Common myeloid progenitor, CD34-positive (primary cell): ENCODE measurements at regions not wholly inside any gene's neighbourhood (a gene's known extent, or its start where the extent isn't known, plus 50 kb on each side); places are given as distances from the start of the nearest gene placed in this dataset.
A peak's percentile ranks its signal among the peaks of the same experiment; 100 is the strongest.

Experiments
- CTCF ChIA-PET: fragments of 350-600 bp; sonication (Branson Sonifier 250); formaldehyde crosslinking; loops from one replicate; lab custom pipeline; 2021; ENCODE audit warnings: antibody characterized with exemption; lab: Charles Lee
- POLR2A ChIA-PET: fragments of 350-600 bp; sonication (Branson Sonifier 250); formaldehyde crosslinking; loops from one replicate; lab custom pipeline; 2021; ENCODE audit warnings: antibody characterized with exemption; lab: Charles Lee
- DNase-seq, 3 donors: peaks; one replicate each; pipeline versions ENCODE4 v3.0.0 to v3.0.0-alpha.2; 2013
- H3K27ac ChIP-seq, 2 experiments: 1 replicate in 1 of 2; 2 replicates in 1 of 2; pipeline ENCODE4 v1.7.0; 2013; ENCODE audit warnings: inconsistent platforms in 2 of 2, low read length in 2 of 2, mild to moderate bottlenecking in 2 of 2, low read depth in 1 of 2, moderate library complexity in 1 of 2; ENCODE audit not compliant: severe bottlenecking in 2 of 2, insufficient read depth in 1 of 2, poor library complexity in 1 of 2
- H3K27me3 ChIP-seq, 5 experiments: replicated peaks in 2 of 5; 1 replicate in 3 of 5; 2 replicates in 2 of 5; pipeline versions ENCODE4 v1.6.1 to v1.7.0; 2013; ENCODE audit warnings: low read length in 4 of 5, mild to moderate bottlenecking in 2 of 5, moderate library complexity in 2 of 5, inconsistent platforms in 1 of 5; ENCODE audit not compliant: insufficient read depth in 5 of 5, control insufficient read depth in 4 of 5
- H3K36me3 ChIP-seq, 4 experiments: 1 replicate in 2 of 4; 2 replicates in 2 of 4; pipeline versions ENCODE4 v1.6.1 to v1.7.0; 2013; ENCODE audit warnings: low read length in 3 of 4, control low read depth in 1 of 4, mild to moderate bottlenecking in 1 of 4; ENCODE audit not compliant: control insufficient read depth in 4 of 4, insufficient read depth in 4 of 4
- H3K4me1 ChIP-seq, 4 experiments: 1 replicate in 3 of 4; 2 replicates in 1 of 4; pipeline versions ENCODE4 v1.6.1 to v1.7.1; 2013; ENCODE audit warnings: low read length in 3 of 4, mild to moderate bottlenecking in 3 of 4, control low read depth in 1 of 4, inconsistent platforms in 1 of 4, moderate library complexity in 1 of 4; ENCODE audit not compliant: control insufficient read depth in 4 of 4, insufficient read depth in 4 of 4; ENCODE audit errors: control extremely low read depth in 1 of 4
- H3K4me3 ChIP-seq, 7 experiments: 1 replicate in 4 of 7; 2 replicates in 3 of 7; pipeline versions ENCODE4 v1.5.1 to v1.7.0; 2013; ENCODE audit warnings: mild to moderate bottlenecking in 7 of 7, low read length in 6 of 7, moderate library complexity in 6 of 7, inconsistent platforms in 2 of 7, low read depth in 2 of 7, control low read depth in 1 of 7; ENCODE audit not compliant: insufficient read depth in 4 of 7, control insufficient read depth in 1 of 7; ENCODE audit errors: extremely low read depth in 1 of 7
- H3K9me3 ChIP-seq, 5 experiments: 1 replicate in 4 of 5; 2 replicates in 1 of 5; pipeline versions ENCODE4 v1.6.1 to v1.7.1; 2013; ENCODE audit warnings: low read length in 4 of 5, mild to moderate bottlenecking in 2 of 5, inconsistent platforms in 1 of 5, low read depth in 1 of 5, moderate library complexity in 1 of 5; ENCODE audit not compliant: control insufficient read depth in 4 of 5, insufficient read depth in 2 of 5; ENCODE audit errors: control extremely low read depth in 1 of 5
- WGBS: methylation state at CpG from one replicate; pipeline ENCODE4 v1.1.5; 2013; ENCODE audit not compliant: insufficient coverage; 5-methylcytosine and 5-hydroxymethylcytosine counted together

DNA sequence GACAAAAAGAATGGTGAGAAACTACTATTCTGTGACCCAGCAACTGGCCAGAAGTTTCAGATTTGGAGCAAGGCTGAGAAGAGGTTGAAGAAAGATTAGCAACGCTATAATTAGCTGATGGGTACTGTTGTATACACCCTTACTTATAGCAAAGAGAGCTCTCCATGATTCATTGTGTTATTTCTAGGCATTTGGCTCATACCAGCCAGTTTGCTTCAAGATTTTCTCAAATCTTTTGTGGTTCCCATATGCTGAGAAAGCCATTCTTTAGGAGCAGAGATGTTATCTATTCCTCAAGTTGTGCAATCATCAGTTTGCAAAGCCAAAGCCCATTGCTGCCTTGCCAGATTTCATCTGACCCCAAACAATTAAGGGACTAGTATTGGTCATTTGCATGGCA, 179.4 kb downstream of the ETS1 start:
- no peak overlapping the region for H3K27ac ChIP-seq
- H3K36me3 ChIP-seq: no peaks in the 10 kb centered on the region
- H3K4me3 ChIP-seq: no peak overlapping the region
- DNase-seq: no peak
- POLR2A ChIA-PET: no interaction called here
- WGBS: no CpG with 5 or more reads among the region's 1 CpG
- CTCF ChIA-PET: interaction anchor here (0.6 kb wide), 1 partner anchor 13 kb away, joined by 3 read pairs; no protein-coding TSS in a partner anchor
- H3K9me3 ChIP-seq: no peaks in the 10 kb centered on the region
- no peaks in the 10 kb centered on the region for H3K27me3 ChIP-seq
- peaks cover 0 to 4% (median 0%) of the 10 kb centered on the region in 4 experiments for H3K4me1 ChIP-seq

DNA sequence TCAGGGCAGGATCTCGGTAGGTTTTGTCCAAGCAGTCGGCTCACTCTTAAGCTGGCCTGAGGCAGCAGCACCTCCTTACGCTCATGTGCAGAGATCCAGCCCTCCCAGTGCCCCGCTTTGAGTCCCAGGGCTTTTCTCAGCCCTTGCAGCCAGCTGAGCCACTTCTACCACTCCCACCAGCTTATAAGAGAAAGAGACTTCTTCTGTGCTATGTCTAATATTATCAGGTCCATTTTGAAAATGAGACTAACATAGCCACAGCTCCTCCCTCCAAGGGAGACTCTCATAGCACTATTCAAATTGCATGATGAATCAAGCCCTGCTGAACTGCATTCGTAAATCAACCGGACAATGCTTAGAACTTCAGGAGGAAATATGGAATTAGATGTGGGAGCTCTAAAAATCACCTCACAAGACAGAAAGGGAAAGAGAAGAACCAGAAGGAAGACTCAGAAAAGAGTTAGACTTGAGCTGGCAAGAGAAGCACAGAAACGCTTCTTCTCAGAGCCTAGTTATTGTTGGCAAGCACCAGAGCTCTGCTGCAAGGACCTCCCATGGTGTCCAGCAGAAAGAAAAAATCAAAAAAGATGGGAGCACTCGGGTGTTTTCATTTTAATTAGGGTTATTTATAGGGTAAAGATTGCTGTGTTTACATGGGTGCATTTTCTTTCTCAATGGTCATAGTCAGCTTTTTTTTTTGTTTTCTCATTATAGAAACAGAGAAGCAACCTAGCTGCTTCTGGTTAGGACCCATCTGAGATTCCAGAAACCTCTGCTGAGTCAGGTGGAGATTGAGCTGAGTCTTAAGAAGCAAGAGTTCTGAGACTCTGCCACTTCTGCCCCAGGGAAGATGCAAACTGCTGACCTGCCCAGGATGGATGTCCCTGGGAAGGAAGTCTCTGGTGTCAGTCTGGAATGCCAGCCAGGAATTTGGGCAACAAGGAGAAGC, 181.4 kb downstream of the ETS1 start:
- no peaks in the 10 kb centered on the region for H3K36me3 ChIP-seq
- H3K27me3 ChIP-seq: no peaks in the 10 kb centered on the region
- no peak overlapping the region for H3K27ac ChIP-seq
- ChIA-PET POLR2A (interaction anchor here (0.7 kb wide), 1 partner anchor 68 kb away, joined by 4 read pairs; no protein-coding TSS in a partner anchor), CTCF (interaction anchor here (1.4 to 2.2 kb wide), 2 partner anchors 12 to 29 kb away, joined by 3 to 6 read pairs; no protein-coding TSS in a partner anchor)
- 100% methylated on average over 4 of the region's 8 CpGs for WGBS
- H3K4me3 ChIP-seq: no peak overlapping the region
- no peaks in the 10 kb centered on the region for H3K9me3 ChIP-seq
- peak in 1 of 3 donors; percentile 7 for DNase-seq
- peaks cover 0 to 4% (median 0%) of the 10 kb centered on the region in 4 experiments for H3K4me1 ChIP-seq

DNA sequence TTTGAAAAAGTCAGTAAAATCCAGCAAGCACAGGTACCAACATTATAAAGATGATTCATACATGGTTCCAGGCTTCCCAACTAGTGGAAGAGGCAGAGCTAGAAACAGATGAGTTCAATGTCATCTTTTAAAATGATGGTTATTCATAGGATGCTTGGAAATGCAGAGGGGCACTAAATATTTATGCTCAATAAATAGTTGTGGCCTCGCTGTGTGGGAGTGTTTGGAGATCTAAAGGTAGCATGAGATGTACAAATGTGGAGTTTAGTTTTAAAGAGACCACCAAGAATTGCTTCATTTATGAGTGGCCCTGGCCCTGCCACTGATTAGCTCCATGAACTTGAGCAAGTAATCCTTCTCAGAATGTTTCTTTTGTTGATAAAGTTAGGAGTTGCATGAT, 182.2 kb downstream of the ETS1 start:
- CTCF ChIA-PET: interaction anchor here (1.4 to 2.2 kb wide), 2 partner anchors 13 to 30 kb away, joined by 3 to 6 read pairs; no protein-coding TSS in a partner anchor
- 100% methylated on average over 1 of the region's 1 CpG for WGBS

DNA sequence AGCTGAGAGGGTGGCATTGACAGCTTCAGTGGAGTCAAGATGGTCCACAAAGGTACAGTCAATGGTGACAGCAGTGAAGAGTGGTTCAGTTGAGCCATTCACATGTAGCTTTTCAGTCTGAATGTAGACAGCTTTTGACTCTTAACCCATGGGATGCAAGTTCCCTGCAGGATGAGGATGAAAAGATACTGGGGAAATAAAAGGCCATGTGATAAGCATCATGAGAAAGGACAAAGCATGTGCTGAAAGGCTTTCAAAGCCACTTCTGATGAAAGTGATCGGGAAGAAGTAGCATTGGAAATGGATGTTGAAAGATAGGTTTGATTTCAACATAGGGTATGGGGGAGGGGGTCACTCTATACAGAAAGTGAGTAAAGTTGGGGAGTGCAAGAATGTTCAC, 182.9 kb downstream of the ETS1 start:
- no peaks in the 10 kb centered on the region for H3K27me3 ChIP-seq
- no peaks in the 10 kb centered on the region for H3K36me3 ChIP-seq
- WGBS: no CpG with 5 or more reads among the region's 1 CpG
- POLR2A ChIA-PET: no interaction called here
- no peak overlapping the region for H3K27ac ChIP-seq
- no peak overlapping the region for H3K4me3 ChIP-seq
- H3K4me1 ChIP-seq: peaks cover 0 to 4% (median 1%) of the 10 kb centered on the region in 4 experiments
- CTCF ChIA-PET: interaction anchor here (0.7 kb wide), 1 partner anchor 103 kb away, joined by 3 read pairs; no protein-coding TSS in a partner anchor
- H3K9me3 ChIP-seq: no peaks in the 10 kb centered on the region
- no peak for DNase-seq

More for the DNA sequence above, 182.2 kb downstream of the ETS1 start:
- Histone ChIP-seq H3K27ac (no peak overlapping the region), H3K36me3 (no peaks in the 10 kb centered on the region), H3K4me3 (no peak overlapping the region), H3K9me3 (no peaks in the 10 kb centered on the region), H3K4me1 (peaks cover 0 to 4% (median 0%) of the 10 kb centered on the region in 4 experiments), H3K27me3 (no peaks in the 10 kb centered on the region)
- POLR2A ChIA-PET: no interaction called here
- no peak for DNase-seq

DNA sequence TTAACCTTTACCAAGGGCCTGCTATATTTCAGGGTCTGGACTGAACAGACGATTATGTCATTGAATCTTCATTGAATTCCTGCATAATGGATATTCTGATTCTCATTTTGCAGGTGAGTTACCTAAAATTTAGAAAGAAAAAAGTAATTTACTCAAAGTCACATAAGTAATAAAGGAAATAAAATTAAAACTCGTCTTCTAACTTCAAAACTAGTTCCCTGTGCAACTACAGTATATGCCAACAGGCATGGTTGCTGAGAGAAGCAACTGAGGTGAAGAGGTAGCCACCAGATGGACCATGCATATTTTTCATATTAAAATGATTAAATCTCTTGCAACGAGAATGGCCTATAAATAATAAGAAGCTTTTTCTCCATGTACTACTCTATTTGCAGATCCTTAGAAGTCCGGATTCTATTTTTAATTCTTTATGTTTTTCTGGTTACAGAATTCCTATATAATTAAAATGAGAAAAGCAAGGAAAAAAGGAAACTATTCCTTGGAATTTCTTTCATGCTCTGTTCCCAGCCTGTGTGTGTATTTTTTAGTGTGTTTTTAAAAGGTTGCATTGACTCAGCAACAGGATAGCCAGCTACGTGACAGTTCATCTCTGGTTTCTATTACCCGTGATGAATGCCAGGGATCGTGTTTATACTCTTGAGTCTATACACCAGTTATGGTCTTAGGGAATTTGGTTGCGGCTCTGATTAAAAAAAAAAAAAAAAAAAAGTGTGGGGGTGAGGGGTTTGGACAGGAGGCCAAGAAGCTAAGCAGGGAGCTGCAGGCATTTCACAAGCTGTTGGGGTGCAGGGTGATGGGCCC, 186.8 kb downstream of the ETS1 start:
- 100% methylated on average over 1 of the region's 8 CpGs for WGBS
- H3K36me3 ChIP-seq: no peaks in the 10 kb centered on the region
- CTCF ChIA-PET: interaction anchor here (0.6 to 3.1 kb wide), 7 partner anchors 9 to 358 kb away, joined by 3 to 11 read pairs (median 4); no protein-coding TSS in a partner anchor

GRCh38 chr11:128399251-128400121, 187.9 kb downstream of the ETS1 start:
- no peaks in the 10 kb centered on the region for H3K9me3 ChIP-seq
- ChIA-PET CTCF (interaction anchor here (0.7 to 1.2 kb wide), 2 partner anchors 29 to 107 kb away, joined by 3 read pairs; no protein-coding TSS in a partner anchor), POLR2A (no interaction called here)
- peaks cover 0 to 9% (median 5%) of the 10 kb centered on the region in 4 experiments for H3K4me1 ChIP-seq
- DNase-seq: peak in 2 of 3 donors; percentile 23 to 36
- no peak overlapping the region for H3K4me3 ChIP-seq
- 100% methylated on average over 2 of the region's 7 CpGs for WGBS
- H3K27me3 ChIP-seq: no peaks in the 10 kb centered on the region
- no peaks in the 10 kb centered on the region for H3K36me3 ChIP-seq
- no peak overlapping the region for H3K27ac ChIP-seq

More for the DNA sequence above, 186.8 kb downstream of the ETS1 start:
- Histone ChIP-seq H3K27ac (no peak overlapping the region), H3K9me3 (no peaks in the 10 kb centered on the region), H3K27me3 (no peaks in the 10 kb centered on the region), H3K4me3 (no peak overlapping the region), H3K4me1 (peaks cover 0 to 9% (median 5%) of the 10 kb centered on the region in 4 experiments)
- POLR2A ChIA-PET: no interaction called here
- DNase-seq: no peak
